GM18907 (cell line): ENCODE measurements at regions not wholly inside any gene's neighbourhood (a gene's known extent, or its start where the extent isn't known, plus 50 kb on each side); places are given as distances from the start of the nearest gene placed in this dataset.
"Not testable (repeated sequence)": the region's sequence is repeated elsewhere in the genome, so short reads cannot be mapped to it uniquely, and the experiment has no call there.

Source experiments
- ATAC-seq: cut with Tn5 transposase; IDR thresholded peaks from one replicate; pipeline ENCODE4 v1.9.1; 2021; ENCODE audit warnings: mild to moderate bottlenecking, moderate library complexity; ENCODE audit not compliant: unreplicated experiment

GRCh38 chr15:96638793-96639192 lies 308.3 kb downstream of the NR2F2 start:
- no peak for ATAC-seq

- ATAC-seq, result no peak
These were observed 315.3 kb downstream of the NR2F2 start for GRCh38 chr15:96645796-96646195.

GRCh38 chr15:96648866-96649265 lies 318.4 kb downstream of the NR2F2 start:
- no peak for ATAC-seq

- ATAC-seq, result no peak
These were observed 326.6 kb downstream of the NR2F2 start for GRCh38 chr15:96657096-96657495.

GRCh38 chr15:96666979-96667378 lies 336.5 kb downstream of the NR2F2 start:
- not testable (repeated sequence) for ATAC-seq

- no peak for ATAC-seq
These were observed 339.9 kb downstream of the NR2F2 start for GRCh38 chr15:96670389-96670788.

GRCh38 chr15:96672629-96673028 lies 342.1 kb downstream of the NR2F2 start:
- no peak for ATAC-seq

- no peak for ATAC-seq
These were observed 347.9 kb downstream of the NR2F2 start for GRCh38 chr15:96678386-96678785.

- ATAC-seq, result no peak
These were observed 357.0 kb downstream of the NR2F2 start for GRCh38 chr15:96687388-96688107.

GRCh38 chr15:96690733-96691132 lies 360.2 kb downstream of the NR2F2 start:
- ATAC-seq, result no peak

- ATAC-seq, result no peak
These were observed 362.3 kb downstream of the NR2F2 start for GRCh38 chr15:96692826-96693225.

GRCh38 chr15:96693515-96693914 lies 363.0 kb downstream of the NR2F2 start:
- ATAC-seq, result no peak

- no peak for ATAC-seq
These were observed 363.6 kb downstream of the NR2F2 start for GRCh38 chr15:96693990-96694517.

- no peak for ATAC-seq
These were observed 364.9 kb downstream of the NR2F2 start for GRCh38 chr15:96695426-96695825.

GRCh38 chr15:96699871-96700401 lies 369.4 kb downstream of the NR2F2 start:
- ATAC-seq, result no peak

GRCh38 chr15:96700555-96700954 lies 370.1 kb downstream of the NR2F2 start:
- no peak for ATAC-seq

GRCh38 chr15:96701443-96701842 lies 370.9 kb downstream of the NR2F2 start:
- ATAC-seq, result no peak

GRCh38 chr15:96701877-96702276 lies 371.4 kb downstream of the NR2F2 start:
- no peak for ATAC-seq

- ATAC-seq, result no peak
These were observed 372.1 kb downstream of the NR2F2 start for GRCh38 chr15:96702589-96702988.

- no peak for ATAC-seq
These were observed 372.6 kb downstream of the NR2F2 start for GRCh38 chr15:96703091-96703490.

GRCh38 chr15:96703794-96704550 lies 373.5 kb downstream of the NR2F2 start:
- ATAC-seq, result no peak

GRCh38 chr15:96716075-96716474 lies 385.6 kb downstream of the NR2F2 start:
- ATAC-seq, result no peak
